DMS114 treated with DMSO at 0.1 percent for 48 hours (cell line): ENCODE measurements at regions not wholly inside any gene's neighbourhood (a gene's known extent, or its start where the extent isn't known, plus 50 kb on each side); places are given as distances from the start of the nearest gene placed in this dataset.

Source experiments
- DNase-seq: peaks from one replicate; lab custom pipeline; 2025; ENCODE audit not compliant: unreplicated experiment; lab: John Stamatoyannopoulos, UW

GRCh38 chr10:120982507-120982906, 131.3 kb downstream of the WDR11 start:
- no peak for DNase-seq

DNA sequence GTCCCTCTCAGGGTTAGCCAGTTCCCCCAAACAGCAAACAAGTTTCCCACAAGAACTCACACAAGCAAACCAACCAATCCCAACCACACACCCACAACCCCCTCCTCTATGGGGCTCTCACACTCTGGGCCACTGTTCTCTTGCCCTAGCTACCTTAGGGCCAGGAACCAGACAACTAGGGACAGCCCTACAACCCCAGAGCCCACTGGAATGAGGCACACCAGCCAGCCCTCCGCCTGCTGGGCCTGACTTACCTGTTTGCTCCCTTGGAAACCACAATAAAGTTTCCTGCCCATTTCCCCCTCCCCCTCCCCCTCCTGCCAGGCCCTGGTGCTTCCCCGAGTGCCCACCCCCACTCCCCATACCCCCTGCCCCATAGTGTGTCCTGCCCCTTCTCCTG, 132.6 kb downstream of the WDR11 start:
- no peak for DNase-seq

- no peak for DNase-seq
Measured at GRCh38 chr10:120984221-120984620, 133.1 kb downstream of the WDR11 start.

DNA sequence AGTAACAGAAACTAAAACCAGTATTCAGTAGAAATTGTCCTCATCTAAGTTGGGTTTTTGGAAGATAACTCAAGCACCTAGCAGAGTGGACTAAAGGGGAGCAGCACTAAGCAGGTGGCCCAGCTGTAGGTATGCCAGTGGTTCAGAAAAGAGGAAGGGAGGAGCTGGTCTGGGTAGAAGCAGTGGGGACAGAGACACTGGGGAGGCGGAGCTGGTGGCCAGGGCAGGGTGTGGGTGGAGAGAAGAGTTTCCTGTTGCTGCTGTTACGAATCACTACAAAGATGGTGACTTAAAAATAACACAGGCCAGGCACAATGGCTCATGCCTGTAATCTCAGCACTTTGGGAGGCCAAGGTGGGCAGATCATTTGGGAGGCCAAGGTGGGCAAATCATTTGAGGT, 136.2 kb downstream of the WDR11 start:
- DNase-seq: no peak

GRCh38 chr10:120988751-120989150, 137.6 kb downstream of the WDR11 start:
- DNase-seq: no peak

GRCh38 chr10:120989279-120989678, 138.1 kb downstream of the WDR11 start:
- no peak for DNase-seq

DNA sequence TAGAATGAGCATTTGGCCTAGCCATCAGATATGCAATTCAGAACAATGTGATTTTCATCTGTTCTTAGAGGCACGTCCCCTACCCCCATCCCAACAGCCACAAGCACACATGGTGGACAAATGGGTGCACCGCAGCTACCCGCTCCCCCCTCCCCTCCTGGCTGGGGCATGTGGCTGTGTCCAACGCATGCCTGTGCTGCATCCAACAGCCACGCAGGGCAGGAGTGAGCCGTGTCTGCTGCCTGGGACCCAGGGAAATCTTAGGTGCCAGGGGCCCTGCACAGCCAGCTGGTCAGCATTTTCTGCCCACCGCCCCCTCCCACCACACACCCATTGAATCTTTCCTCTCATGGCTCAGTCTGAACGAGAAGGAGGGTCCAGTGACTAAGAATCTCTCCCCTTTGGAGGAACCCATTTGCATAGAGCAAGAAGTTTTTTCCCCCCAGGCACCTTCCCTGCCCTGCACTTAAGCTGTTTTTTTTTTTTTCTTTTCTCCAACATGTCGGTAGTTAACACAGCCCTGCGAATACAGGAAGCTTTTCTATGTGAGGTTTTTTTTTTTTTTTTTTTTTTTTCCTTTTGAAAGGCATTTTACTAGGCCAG, 138.9 kb downstream of the WDR11 start:
- no peak for DNase-seq

GRCh38 chr10:120990831-120991230, 139.7 kb downstream of the WDR11 start:
- no peak for DNase-seq

GRCh38 chr10:120993089-120993488, 141.9 kb downstream of the WDR11 start:
- no peak for DNase-seq

- no peak for DNase-seq
Measured at GRCh38 chr10:120995768-120996167, 144.6 kb downstream of the WDR11 start.

GRCh38 chr10:120996456-120997034, 145.4 kb downstream of the WDR11 start:
- DNase-seq: no peak

GRCh38 chr10:120997313-120997712, 146.2 kb downstream of the WDR11 start:
- DNase-seq: no peak

- no peak for DNase-seq
Measured at GRCh38 chr10:120997756-120998155, 146.6 kb downstream of the WDR11 start.

- DNase-seq: no peak
Measured at GRCh38 chr10:120998251-120998650, 147.1 kb downstream of the WDR11 start.

DNA sequence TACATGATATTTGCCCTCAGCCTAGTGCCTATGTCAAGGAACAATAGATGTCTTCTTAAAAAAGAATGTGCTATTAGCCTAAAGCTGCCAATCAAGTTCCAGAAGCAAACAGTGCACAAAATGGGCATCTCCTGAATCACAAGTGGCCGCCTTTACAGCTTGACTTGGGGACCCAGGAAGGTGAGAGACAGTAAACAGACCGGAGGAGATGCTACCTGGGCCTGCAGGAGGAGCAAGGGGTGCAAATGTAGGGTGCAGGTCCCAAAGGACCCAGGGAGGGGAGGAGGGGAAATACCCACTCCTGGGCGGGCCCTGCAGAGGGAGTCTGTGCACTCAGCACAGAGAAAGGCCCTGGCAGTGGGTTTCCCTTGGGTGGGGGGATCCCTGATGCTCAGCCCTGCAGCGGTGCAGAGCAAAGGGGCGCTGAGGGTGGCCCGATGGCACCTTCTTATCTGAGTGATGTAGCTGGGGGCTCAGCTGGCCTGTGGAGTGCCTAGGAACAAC, 147.7 kb downstream of the WDR11 start:
- DNase-seq: no peak

DNA sequence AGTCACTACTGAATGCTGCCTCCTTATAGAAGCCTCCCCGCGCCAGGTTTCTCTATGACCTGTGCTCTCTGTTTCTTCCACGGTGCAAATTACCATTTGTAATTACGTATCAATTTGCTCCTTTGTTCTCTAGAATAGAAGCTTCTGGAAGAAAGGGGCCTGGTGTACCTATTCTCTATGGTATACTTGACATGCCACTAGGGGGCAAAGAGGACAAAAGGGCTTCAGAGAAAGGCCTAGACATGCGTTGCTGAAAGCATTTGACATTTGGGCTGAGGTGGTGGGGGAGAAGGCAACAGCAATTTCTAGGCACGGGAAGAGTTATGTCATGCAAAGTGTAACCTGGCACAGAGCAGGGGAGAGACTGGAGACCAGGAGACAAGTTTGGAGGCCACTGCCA, 148.7 kb downstream of the WDR11 start:
- DNase-seq: no peak

DNA sequence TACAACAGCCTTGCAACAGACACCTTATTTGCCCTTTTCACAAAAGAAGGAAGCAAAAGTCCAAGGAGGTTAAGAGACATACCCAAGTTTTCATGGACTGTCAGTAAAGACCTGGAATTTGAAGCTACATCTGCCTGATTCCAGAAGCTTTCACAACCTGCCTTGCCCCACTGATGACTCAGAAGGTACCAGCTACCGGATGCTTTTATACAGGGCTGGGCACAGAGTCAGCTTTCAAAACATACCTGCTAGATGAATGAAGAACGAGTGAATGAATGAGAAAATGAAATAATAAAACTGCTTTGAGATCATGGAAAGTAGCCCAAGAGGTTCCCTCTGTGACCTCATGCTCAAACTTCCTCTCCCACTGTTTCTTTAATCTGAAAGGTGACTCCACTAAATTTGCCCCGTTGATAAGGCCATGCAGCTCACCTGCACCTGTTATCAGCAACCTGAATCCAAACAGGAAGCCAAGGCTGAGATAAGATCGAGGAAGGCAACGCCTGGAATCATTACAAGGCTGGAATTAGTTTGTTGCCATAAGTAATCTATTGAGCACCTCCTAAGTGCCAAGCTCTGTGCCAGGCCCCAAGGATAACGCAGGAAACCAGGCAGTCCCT, 151.5 kb downstream of the WDR11 start:
- no peak for DNase-seq

DNA sequence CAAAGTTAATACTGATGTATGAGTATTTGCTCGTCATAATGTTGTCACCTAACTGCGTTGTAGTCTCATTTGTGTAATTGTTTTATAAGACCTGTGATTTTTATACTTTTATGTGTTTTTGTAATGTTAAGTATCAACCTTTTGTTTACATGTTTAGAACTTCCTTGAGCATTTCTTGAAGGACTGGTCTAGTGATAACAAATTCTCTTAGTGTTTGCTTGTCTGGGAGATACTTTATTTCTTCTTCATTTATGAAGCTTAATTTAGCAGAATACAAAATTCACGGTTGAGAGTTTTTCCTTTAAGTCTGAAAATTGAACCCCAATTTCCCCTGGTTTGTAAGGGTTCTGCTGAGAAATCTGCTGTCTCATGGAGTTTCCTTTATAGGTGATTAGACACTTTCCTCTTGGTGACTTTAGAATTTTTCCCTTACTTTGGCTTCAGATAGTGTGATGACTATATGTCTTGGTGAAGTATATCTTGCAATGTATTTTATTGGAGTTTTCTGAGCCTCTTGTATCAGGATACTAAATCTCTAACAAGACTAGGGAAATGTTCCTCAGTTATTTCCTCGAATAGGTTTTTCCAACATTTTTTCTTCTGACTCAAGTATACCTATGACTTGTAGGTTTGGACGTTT, 154.9 kb downstream of the WDR11 start:
- DNase-seq: no peak

- DNase-seq: no peak
Measured at GRCh38 chr10:121007264-121007663, 156.1 kb downstream of the WDR11 start.

GRCh38 chr10:121015916-121016315, 164.8 kb downstream of the WDR11 start:
- DNase-seq: no peak

GRCh38 chr10:121024905-121025584, 173.9 kb downstream of the WDR11 start:
- DNase-seq: no peak

- no peak for DNase-seq
Measured at GRCh38 chr10:121025731-121026130, 174.6 kb downstream of the WDR11 start.
